Gastrocnemius medialis (tissue), 4 donors: ENCODE measurements at regions not wholly inside any gene's neighbourhood (a gene's known extent, or its start where the extent isn't known, plus 50 kb on each side); places are given as distances from the start of the nearest gene placed in this dataset.

Source experiments
- CTCF ChIP-seq, 5 experiments: fragments of 450-650 bp in 3 of 5; fragments of 200-600 bp in 2 of 5; sonication (generic) in 2 of 5; IDR thresholded peaks in 4 of 5; conservative IDR thresholded peaks in 1 of 5; 1 replicate in 4 of 5; 2 replicates in 1 of 5; pipeline ENCODE4 v1.5.1; 2016 to 2019; ENCODE audit warnings: antibody characterized with exemption in 5 of 5, mild to moderate bottlenecking in 3 of 5, moderate library complexity in 3 of 5
- POLR2A ChIP-seq, 2 donors: fragments of 450-650 bp; IDR thresholded peaks; one replicate each; pipeline ENCODE4 v1.6.1; 2017; ENCODE audit warnings: antibody characterized with exemption in 2 of 2, mild to moderate bottlenecking in 2 of 2, moderate library complexity in 2 of 2

GRCh38 chr20:39549733-39550132 is 587.6 kb downstream of the DHX35 start:
- TF ChIP-seq CTCF (IDR thresholded peaks at IDR 0.05 in 4 of 5, conservative IDR thresholded peaks at IDR 0.05 in 1 of 5), result no peak
- no peak for TF ChIP-seq POLR2A (IDR thresholded peaks at IDR 0.05)
